ENCODE measurements at regions not wholly inside any gene's neighbourhood (a gene's known extent, or its start where the extent isn't known, plus 50 kb on each side); places are given as distances from the start of the nearest gene placed in this dataset.

GRCh38 chr14:65252482-65253255 lies 150.4 kb upstream of the MAX start:
- no peak for DNase-seq

- DNase-seq: no peak
Measured at GRCh38 chr14:65255029-65255545, 152.8 kb upstream of the MAX start.

- DNase-seq: no peak
Measured at GRCh38 chr14:65255583-65256461, 153.5 kb upstream of the MAX start.

GRCh38 chr14:65256714-65257113 lies 154.4 kb upstream of the MAX start:
- DNase-seq: no peak

- no peak for DNase-seq
Measured at GRCh38 chr14:65257425-65257824, 155.1 kb upstream of the FUT8 start.

GRCh38 chr14:65258391-65258790 lies 154.1 kb upstream of the FUT8 start:
- DNase-seq: no peak

- no peak for DNase-seq
Measured at GRCh38 chr14:65259000-65259399, 153.5 kb upstream of the FUT8 start.

- no peak for DNase-seq
Measured at GRCh38 chr14:65260786-65261185, 151.7 kb upstream of the FUT8 start.

- no peak for DNase-seq
Measured at GRCh38 chr14:65261425-65261920, 151.1 kb upstream of the FUT8 start.

GRCh38 chr14:65261946-65262345 lies 150.6 kb upstream of the FUT8 start:
- DNase-seq: no peak

GRCh38 chr14:65263177-65263788 lies 149.2 kb upstream of the FUT8 start:
- no peak for DNase-seq

- no peak for DNase-seq
Measured at GRCh38 chr14:65267856-65268255, 144.7 kb upstream of the FUT8 start.

- DNase-seq: no peak
Measured at GRCh38 chr14:65268594-65268993, 143.9 kb upstream of the FUT8 start.

- no peak for DNase-seq
Measured at GRCh38 chr14:65269732-65270131, 142.8 kb upstream of the FUT8 start.

GRCh38 chr14:65277027-65277426 lies 135.5 kb upstream of the FUT8 start:
- DNase-seq: no peak

- DNase-seq: no peak
Measured at GRCh38 chr14:65277580-65278270, 134.8 kb upstream of the FUT8 start.

GRCh38 chr14:65278589-65278988 lies 133.9 kb upstream of the FUT8 start:
- no peak for DNase-seq

GRCh38 chr14:65279510-65279909 lies 133.0 kb upstream of the FUT8 start:
- no peak for DNase-seq

GRCh38 chr14:65279958-65280357 lies 132.6 kb upstream of the FUT8 start:
- DNase-seq: no peak

GRCh38 chr14:65280653-65281052 lies 131.9 kb upstream of the FUT8 start:
- no peak for DNase-seq

- DNase-seq: no peak
Measured at GRCh38 chr14:65281991-65282895, 130.3 kb upstream of the FUT8 start.

- DNase-seq: no peak
Measured at GRCh38 chr14:65282896-65283253, 129.7 kb upstream of the FUT8 start.
